Posterior vena cava (tissue), 2 donors: ENCODE measurements at regions not wholly inside any gene's neighbourhood (a gene's known extent, or its start where the extent isn't known, plus 50 kb on each side); places are given as distances from the start of the nearest gene placed in this dataset.
"Not testable (repeated sequence)": the region's sequence is repeated elsewhere in the genome, so short reads cannot be mapped to it uniquely, and the experiment has no call there.

Experiments
- DNase-seq: peaks from one replicate; pipeline ENCODE4 v3.0.0-alpha.2; 2020; ENCODE audit warnings: low spot score
- intact Hi-C, 2 donors: fragments of 100-400 bp; cut with DNase I; formaldehyde crosslinking; loops; one replicate each; pipeline versions ENCODE4 v1.14.1 to v1.14.2; 2022 to 2023
- donor health status: DM: yes; HTN: yes; CAD: no.
- donor health status: DM: yes; HTN: yes; CAD: no.

DNA sequence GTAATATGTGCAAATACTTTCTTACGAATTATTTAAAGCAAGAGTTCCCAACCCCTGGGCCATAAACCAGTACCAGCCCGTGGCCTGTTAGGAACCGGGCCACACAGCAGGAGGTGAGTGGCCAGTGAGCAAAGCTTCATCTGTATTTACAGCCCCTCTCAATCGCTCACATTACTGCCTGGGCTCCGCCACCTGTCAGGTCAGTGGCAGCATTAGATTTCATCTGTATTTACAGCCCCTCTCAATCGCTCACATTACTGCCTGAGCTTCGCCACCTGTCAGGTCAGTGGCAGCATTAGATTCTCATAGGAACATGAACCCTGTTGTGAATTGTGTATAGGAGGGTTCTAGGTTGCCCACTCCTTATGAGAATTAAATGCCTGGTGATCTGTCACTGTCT lies 142.0 kb downstream of the RNASET2 start:
- intact Hi-C loops = no loop called here
- no peak for DNase-seq

DNA sequence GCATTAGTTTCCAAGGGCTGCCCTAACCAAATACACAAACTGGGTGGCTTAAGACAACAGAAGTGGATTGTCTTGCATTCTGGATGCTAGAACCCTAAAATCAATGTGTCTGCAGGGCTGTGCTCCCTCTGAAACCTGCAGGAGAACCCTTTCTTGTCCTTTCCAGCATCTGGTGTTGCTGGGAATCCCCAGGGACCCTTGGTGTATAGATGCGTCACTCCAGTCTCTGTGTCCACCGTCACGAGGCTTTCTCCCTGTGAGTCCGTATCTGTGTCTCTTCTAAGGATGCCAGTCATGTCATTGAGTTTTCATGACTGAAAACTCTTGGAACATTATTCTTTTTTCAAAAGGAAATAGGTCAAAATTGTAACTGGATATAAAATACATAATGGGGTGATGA lies 142.9 kb downstream of the RNASET2 start:
- DNase-seq = no peak
- intact Hi-C loops = no loop called here

DNA sequence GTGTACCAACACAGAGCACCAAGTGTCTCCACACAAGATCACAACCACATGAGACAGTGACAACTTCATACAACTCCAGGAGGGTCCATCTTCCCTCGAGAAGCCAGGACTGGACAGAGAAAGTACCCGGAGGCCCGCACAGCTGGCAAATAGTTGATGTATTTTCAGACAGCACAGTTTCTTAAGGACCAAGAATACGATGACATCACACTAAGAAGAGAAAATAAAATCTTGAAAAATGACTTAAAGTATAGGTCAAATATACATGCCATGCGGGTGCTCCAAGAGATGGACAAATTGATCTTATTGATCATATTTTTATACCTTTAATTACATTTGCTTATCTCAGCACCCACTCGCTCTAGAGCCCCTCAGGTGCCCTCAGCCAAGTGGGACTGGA lies 145.5 kb downstream of the RNASET2 start:
- intact Hi-C loops = no loop called here
- DNase-seq = no peak

DNA sequence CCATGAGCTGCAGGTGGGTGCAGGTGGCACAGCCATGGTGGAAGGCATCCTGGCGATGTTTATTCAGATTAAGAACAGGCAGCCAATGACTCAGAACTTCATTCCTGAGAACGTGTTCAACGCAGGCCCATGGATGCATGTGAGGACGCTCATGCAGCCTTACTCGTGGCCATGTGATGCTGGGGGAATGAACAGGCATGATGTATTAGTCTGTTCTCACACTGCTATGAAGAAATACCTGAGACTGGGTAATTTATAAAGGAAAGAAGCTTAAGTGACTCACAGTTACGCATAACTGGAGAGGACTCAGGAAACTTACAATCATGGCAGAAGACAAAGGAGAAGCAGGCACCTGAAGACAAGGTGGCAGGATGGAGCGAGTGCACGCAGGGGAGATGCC lies 146.6 kb downstream of the RNASET2 start:
- no peak for DNase-seq
- intact Hi-C loops = no loop called here

DNA sequence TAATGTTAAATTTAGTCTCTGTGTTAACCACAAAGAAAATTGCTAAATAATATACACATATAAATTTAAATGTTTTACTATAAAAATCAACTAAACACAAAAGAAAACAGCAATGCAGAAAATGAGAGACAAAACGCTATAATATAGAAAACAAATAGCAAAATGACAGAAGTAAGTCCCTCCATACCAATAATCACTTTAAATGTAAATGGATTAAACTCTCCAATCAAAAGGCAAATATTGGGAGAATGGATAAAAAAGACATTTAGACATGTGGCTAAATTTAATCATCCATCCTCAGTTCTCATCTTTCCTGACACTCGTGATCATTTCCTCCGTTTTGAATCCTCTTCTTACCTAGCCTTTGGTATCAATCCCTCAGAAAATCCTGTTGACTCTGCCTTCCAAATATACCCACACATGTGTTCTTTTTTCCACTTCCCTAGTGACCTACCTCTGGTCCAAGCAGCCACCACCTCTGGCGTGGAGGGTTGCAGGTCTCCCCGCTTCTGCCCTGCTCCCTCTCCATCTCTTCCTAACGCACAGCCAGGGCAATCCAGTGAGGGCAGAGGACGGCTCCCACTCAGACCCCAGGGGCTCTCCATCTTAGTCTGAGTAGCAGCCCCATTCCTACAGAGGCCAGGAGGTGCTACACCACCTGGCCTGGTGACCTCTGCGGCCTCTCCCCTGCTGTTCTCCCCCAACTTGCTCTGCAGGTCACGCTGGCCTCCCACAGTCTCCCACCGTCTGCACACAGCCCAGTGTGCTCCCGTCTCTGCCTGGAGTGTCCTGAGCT lies 149.2 kb downstream of the RNASET2 start:
- DNase-seq = no peak
- intact Hi-C loops = loop anchor here in 1 of 2 donors (2.0 kb wide), 1 partner anchor 66 kb away; no protein-coding TSS in a partner anchor

DNA sequence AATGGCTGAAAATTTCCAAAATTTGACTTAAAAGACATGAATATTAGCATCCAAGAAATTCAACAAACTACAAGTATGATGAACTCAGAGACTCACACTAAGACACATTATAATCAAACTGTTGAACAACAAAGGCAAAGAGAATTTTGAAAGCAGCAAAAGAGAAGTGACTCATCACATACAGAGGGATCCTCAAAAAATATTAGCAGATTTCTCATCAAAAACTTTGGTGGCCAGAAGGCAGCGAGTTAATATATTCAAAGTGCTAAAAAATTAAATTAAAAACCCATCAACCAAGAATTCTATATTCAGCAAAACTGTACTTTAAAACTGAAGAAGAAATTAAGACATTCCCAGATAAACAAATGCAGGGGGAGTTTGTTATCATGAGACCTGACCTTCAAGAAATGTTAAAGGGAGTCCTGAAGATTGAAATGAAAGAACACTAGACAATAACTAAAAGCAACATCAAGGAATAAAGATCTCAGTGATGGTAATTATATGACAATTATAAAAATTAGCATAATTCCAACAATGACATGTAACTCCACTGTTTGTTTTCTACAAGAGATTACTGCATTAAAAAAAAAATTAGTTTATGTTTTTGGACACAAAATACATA lies 150.0 kb downstream of the RNASET2 start:
- no peak for DNase-seq
- intact Hi-C loops = loop anchor here in 1 of 2 donors (2.0 kb wide), 1 partner anchor 66 kb away; no protein-coding TSS in a partner anchor

DNA sequence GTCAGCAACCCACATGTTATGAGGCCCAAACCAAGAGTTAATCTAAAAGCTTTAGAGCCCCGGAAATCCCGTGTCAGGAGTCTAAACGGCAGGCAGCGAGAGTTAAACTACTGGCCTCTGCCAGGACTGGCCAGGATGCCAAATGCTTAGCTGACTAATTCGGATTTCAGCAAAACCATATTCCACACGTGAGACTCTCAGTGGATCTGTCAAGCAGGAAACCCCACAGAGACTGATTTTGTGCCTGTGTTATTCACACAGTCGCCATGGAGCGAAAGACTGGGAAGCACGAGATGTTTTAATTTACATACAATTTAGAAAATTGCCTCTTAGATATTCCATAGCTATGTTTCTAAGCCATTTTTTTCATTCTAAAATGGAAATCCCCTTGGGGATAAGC lies 152.9 kb downstream of the RNASET2 start:
- DNase-seq = no peak
- intact Hi-C loops = no loop called here

DNA sequence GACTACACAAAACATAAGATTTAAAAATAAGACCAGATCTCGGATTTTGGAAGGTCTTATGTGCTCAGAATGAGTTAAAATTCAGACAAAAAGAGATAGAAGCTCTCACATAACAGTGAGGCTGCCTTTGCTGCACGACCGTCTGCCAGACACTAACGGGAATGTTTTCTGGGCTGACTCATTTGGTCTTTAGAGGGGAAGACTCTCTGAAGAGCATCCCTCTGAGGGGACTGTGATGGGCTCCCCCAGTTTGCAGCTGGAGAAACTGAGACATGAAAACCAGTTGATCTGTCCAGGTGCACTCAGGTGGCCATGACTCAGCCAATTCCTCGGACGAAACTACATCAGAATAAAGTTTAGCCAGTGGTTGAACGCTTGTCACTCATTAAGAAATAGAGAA lies 153.9 kb downstream of the RNASET2 start:
- intact Hi-C loops = no loop called here
- DNase-seq = no peak

DNA sequence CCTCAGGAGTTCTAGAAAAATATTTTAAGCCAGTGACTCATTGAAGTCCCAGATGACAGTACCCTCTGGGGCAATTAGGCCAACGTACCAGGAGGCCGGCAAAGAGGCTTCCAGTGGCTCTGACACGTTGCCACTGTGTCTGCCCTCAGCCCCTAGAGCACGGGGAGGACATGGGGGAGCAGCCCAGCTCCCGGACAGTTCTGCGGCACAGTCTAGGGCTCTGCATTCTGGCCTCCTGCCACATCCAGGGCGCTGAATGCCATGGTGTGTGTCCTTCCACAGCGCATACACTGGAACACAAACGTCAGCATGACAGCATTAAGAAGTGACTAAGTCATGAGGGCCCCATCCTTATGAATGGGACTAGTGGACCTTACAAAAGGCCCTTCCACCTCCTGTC lies 156.2 kb downstream of the RNASET2 start:
- intact Hi-C loops = no loop called here

DNA sequence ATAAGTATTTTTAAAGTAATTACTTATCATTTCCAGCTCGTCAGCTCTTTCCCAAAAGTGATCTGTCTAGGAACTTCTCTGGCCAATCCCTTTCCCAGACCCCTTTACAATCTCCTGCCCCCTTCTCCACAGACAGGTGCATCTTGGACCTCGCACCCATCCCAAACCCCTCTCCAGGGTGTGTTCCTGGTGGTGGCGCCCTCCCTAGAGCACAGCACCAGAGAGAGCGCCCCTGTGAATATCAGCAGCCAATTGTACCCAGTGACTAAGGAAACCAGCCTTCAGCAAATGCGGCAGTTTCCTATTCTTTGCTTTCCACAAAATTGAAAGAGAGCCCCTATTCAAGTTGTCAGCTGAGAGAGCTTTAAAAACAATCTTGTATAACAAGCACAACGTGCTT lies 157.7 kb downstream of the RNASET2 start:
- no peak for DNase-seq
- intact Hi-C loops = no loop called here

More for the DNA sequence above, 156.2 kb downstream of the RNASET2 start:
- DNase-seq = no peak

DNA sequence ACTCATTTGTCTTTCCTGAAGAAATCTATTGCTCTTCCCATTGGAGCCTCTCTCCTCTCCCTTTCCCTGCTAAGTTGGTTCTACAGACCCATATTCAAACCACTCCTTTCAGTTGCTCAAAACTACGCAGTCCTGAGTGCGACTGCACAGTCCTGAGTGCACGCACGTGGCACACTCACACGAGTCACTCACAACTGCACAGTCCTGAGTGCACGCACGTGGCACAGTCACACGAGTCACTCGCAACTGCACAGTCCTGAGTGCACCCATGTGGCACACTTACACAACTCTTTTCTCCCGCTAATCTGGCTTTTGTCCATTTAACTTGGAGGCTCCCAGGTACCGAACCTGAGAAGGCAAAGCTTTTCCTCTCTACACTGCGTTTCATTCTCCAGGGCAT lies 159.7 kb downstream of the RNASET2 start:
- intact Hi-C loops = no loop called here
- DNase-seq = no peak

DNA sequence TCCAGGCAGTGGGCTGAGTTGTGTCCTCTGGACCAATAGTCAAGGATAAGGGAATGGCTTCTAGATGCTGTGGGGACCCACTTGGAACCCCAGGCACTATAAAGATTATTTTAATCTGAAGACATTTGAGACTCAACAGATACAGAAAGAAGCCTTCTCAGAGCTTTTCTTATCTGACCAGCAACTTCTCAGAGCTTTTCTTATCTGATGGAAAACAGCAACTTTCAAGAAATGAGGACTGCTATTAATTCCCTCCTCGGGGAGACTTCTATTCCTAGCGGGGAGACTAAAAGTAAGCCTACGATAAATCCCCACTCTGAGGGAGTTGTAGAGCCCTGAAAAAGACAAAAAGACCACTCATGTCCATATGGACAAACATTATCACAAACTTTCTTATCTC lies 160.5 kb downstream of the RNASET2 start:
- intact Hi-C loops = no loop called here
- DNase-seq = no peak

DNA sequence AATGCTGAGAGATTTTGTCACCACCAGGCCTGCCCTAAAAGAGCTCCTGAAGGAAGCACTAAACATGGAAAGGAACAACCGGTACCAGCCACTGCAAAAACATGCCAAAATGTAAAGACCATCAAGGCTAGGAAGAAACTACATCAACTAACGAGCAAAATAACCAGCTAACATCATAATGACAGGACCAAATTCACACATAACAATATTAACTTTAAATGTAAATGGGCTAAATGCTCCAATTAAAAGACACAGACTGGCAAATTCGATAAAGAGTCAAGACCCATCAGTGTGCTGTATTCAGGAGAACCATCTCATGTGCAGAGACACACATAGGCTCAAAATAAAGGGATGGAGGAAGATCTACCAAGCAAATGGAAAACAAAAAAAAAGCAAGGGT lies 163.8 kb upstream of the RPS6KA2 start:
- DNase-seq, intact Hi-C loops: not testable (repeated sequence)

DNA sequence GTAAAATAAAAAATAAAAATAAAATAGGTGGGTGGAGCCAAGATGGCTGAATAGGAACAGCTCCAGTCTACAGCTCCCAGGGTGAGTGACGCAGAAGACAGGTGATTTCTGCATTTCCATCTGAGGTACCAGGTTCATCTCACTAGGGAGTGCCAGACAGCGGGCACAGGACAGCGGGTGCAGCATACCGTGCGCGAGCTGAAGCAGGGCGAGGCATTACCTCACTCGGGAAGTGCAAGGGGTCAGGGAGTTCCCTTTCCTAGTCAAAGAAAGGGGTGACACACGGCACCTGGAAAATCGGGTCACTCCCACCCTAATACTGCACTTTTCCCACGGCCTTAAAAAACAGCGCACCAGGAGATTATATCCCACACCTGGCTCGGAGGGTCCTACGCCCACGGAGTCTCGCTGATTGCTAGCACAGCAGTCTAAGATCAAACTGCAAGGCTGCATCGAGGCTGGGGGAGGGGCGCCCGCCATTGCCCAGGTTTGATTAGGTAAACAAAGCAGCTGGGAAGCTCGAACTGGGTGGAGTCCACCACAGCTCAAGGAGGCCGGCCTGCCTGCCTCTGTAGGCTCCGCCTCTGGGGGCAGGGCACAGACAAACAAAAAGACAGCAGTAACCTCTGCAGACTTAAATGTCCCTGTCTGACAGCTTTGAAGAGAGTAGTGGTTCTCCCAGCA lies 161.9 kb upstream of the RPS6KA2 start:
- intact Hi-C loops = loop anchor here in 1 of 2 donors (10.0 kb wide), 1 partner anchor 206 kb away; the partner anchor contains the start of gene CEP43
- not testable (repeated sequence) for DNase-seq

DNA sequence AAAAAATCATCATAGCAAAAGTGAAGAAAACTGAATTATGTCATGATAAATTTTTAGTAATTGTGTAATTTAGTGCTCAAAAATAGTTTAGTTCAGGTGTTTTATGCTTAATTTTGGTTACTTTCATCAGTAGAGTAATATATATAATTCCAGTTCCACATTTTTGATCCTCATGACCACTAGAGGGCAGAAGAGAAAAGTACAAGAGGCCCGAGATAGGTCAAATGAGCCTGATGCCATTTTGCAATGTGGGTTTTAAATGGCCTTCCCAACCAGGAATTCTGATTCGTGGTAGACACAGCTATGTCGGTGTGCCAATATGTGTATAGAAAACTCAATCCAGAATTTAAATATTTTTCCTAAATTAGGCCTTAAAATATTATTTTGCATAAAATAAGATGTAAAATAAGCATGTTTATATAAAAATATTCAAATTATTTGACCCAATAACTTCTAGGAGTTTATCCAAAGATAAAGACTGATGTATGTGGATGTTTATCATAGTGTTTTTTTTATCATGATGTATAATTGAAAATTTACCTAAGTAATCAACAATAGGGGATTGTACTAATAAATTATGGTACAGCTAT lies 159.7 kb upstream of the RPS6KA2 start:
- DNase-seq = no peak

DNA sequence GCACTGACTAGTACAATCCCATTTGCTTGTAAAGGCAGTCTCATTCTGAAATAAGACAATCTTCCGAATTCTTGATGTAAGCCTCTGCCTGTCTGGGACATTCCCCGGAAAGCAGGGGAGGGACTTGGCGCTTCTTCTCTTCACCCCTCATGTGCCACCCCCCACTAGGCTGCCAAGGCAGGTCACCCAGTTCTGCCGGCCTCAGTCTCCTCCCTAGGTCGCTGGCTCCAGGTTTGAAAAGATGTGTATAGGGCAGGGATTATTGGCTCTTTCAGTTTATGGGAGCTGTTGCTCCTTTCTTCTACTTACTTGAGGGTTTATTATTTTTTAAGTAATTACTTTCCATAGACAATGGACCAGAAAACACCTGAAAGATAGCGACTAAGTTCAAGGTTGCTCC lies 158.1 kb upstream of the RPS6KA2 start:
- intact Hi-C loops = loop anchor here in 1 of 2 donors (10.0 kb wide), 1 partner anchor 210 kb away; the partner anchor contains the start of gene CEP43
- DNase-seq = no peak

More for the DNA sequence above, 159.7 kb upstream of the RPS6KA2 start:
- intact Hi-C loops = loop anchor here in 1 of 2 donors (10.0 kb wide), 1 partner anchor 208 kb away; the partner anchor contains the start of gene CEP43

DNA sequence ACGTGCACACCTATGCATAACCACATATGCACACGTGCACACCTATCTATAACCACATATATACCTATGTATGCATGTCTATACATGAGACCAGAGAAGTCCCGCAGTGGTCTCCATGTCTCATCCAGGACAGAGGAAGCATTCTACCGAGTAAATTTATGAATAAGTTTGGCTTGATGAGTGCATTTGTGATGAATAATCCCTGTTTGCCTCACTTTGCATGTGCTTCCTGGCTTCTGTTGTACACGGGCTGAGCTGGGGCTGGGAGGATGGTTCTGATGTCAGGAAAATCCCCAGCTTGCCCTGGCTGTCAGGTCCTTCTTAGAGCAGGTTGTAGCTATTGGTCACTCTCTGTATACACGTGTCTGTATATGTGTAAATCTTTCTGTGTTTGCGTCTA lies 157.6 kb upstream of the RPS6KA2 start:
- intact Hi-C loops = loop anchor here in 1 of 2 donors (10.0 kb wide), 1 partner anchor 210 kb away; the partner anchor contains the start of gene CEP43
- DNase-seq = no peak

DNA sequence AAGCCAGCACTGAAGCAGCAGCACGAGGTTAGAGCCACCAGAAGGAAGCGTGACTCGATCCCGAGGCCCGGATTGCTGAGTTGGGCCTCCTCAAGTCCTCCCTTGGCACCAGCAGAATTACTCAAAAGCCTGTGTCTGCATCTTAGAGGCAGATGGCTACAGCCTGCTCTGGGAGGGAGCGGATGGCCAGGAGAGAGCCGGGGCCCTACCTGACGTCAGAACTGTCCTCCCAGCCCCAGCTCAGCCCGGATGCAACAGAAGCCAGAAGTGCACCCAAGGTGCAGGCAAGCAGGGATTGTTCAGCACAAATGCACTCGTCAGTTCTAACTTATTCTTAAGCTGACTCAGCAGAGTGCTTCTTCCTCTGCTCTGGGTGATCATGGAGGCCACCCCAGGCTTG lies 155.5 kb upstream of the RPS6KA2 start:
- intact Hi-C loops = loop anchor here in 1 of 2 donors (10.0 kb wide), 1 partner anchor 212 kb away; the partner anchor contains the start of gene CEP43
- DNase-seq = no peak

DNA sequence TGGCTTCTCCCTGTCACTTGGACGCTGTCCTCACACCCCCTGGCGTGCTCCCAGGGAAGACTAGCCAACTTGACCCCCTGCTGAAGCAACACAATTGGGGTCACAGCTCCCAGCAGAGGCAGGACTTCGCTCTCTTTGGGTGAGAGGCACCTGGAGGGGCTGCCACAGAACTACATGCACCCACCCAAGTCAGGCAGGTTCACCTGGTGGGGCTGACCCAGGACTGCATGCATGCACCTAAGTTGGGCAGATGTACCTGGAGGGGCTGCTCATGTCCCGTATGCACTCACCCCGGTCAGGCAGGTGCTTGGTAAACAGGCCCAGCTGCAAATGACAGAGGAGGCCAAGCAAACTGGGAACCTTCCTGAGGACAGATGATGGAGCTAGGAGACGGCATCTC lies 154.3 kb upstream of the RPS6KA2 start:
- peak; percentile 47 for DNase-seq
- intact Hi-C loops = loop anchor here in 1 of 2 donors (10.0 kb wide), 1 partner anchor 213 kb away; the partner anchor contains the start of gene CEP43
